ENCODE measurements at regions not wholly inside any gene's neighbourhood (a gene's known extent, or its start where the extent isn't known, plus 50 kb on each side); places are given as distances from the start of the nearest gene placed in this dataset.

DNA sequence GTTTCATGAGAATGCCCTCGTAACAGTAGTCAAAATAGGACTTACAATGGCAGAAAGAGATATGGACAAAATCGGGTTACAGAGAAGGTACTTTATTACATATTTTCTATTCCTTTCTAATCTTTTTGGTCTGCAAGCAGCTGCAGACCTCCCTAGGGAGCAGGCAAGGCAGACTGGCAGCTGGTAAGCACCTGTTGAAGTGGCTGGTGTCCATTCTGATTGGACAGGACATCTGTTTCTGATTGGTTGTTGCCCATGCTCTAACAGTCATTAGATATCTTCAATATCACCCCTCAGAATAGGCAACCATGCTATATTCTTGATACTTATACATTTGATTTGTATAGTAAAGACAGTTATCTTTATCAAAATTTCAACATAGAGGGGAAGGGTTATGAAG lies 606.3 kb downstream of the KCNJ2 start:
- TF ChIP-seq, protein P1, sequence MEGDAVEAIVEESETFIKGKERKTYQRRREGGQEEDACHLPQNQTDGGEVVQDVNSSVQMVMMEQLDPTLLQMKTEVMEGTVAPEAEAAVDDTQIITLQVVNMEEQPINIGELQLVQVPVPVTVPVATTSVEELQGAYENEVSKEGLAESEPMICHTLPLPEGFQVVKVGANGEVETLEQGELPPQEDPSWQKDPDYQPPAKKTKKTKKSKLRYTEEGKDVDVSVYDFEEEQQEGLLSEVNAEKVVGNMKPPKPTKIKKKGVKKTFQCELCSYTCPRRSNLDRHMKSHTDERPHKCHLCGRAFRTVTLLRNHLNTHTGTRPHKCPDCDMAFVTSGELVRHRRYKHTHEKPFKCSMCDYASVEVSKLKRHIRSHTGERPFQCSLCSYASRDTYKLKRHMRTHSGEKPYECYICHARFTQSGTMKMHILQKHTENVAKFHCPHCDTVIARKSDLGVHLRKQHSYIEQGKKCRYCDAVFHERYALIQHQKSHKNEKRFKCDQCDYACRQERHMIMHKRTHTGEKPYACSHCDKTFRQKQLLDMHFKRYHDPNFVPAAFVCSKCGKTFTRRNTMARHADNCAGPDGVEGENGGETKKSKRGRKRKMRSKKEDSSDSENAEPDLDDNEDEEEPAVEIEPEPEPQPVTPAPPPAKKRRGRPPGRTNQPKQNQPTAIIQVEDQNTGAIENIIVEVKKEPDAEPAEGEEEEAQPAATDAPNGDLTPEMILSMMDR (IDR thresholded peaks at IDR 0.05), result no peak
- no peak for TF ChIP-seq POLR2A (IDR thresholded peaks at IDR 0.05; ENCODE audit: low read depth)
- TF ChIP-seq POLR2AphosphoS5 (IDR thresholded peaks at IDR 0.05), result no peak
